ENCODE measurements at regions not wholly inside any gene's neighbourhood (a gene's known extent, or its start where the extent isn't known, plus 50 kb on each side); places are given as distances from the start of the nearest gene placed in this dataset.

DNA sequence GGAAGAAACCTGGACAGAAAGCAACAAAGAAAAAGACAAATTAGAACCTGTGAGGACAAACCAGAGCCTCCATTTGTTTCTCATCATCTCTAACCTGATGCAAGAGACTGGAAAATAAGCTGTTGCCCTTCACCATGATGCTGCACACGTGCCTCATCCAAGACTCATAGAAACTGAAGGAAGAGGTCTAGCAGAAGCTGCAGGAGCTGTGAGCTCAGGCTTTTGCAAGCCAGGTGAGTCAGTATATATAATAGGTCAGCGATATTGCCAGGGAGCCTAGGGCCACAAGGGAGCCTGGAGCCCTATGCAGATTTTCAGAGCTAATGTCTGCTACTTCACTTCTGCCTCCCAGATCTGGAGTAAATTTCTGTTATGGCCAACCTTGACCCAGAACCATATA is 163.1 kb downstream of the LNPK start:
- Histone ChIP-seq H3K4me3 (ENCODE audit: low read depth, low read length) (no peak overlapping the region), H3K9me3 (no peaks in the 10 kb centered on the region; the same call in 1 of the 2 replicates), H3K36me3 (ENCODE audit: control insufficient read depth, insufficient read depth, low read length) (no peaks in the 10 kb centered on the region), H3K4me1 (no peaks in the 10 kb centered on the region), H3K27me3 (replicated peaks; ENCODE audit: control insufficient read depth, insufficient read depth, low read length) (no peaks in the 10 kb centered on the region)
- Mint-ChIP-seq H3K9me3 (ENCODE audit: unreplicated experiment) (peaks cover 9% of the 10 kb centered on the region), H3K36me3 (ENCODE audit: insufficient read depth, unreplicated experiment) (no peaks in the 10 kb centered on the region), H3K4me1 (ENCODE audit: low read depth, unreplicated experiment) (no peaks in the 10 kb centered on the region), H3K27me3 (ENCODE audit: insufficient read depth, unreplicated experiment) (peaks cover 9% of the 10 kb centered on the region), H3K27ac (ENCODE audit: unreplicated experiment) (no peak overlapping the region), H3K4me3 (ENCODE audit: unreplicated experiment) (no peak overlapping the region)
- CTCF ChIA-PET, result no interaction called here
- intact Hi-C loops (cut with micrococcal nuclease; ENCODE audit: unreplicated experiment), result no loop called here
- no peak for TF ChIP-seq CTCF (IDR thresholded peaks at IDR 0.05; ENCODE audit: insufficient read depth in 1 of 2, low read depth in 1 of 2, low read length in 1 of 2, severe bottlenecking in 1 of 2, unreplicated experiment in 1 of 2)
- no peak for DNase-seq
- BruUV-seq (replicated peaks), result no TSS peak
- POLR2A ChIA-PET, result no interaction called here

- Mint-ChIP-seq H3K9me3 (ENCODE audit: unreplicated experiment) (peaks cover 9% of the 10 kb centered on the region), H3K27me3 (ENCODE audit: insufficient read depth, unreplicated experiment) (peaks cover 15% of the 10 kb centered on the region), H3K4me3 (ENCODE audit: unreplicated experiment) (no peak overlapping the region), H3K27ac (ENCODE audit: unreplicated experiment) (no peak overlapping the region), H3K36me3 (ENCODE audit: insufficient read depth, unreplicated experiment) (no peaks in the 10 kb centered on the region), H3K4me1 (ENCODE audit: low read depth, unreplicated experiment) (no peaks in the 10 kb centered on the region)
- POLR2A ChIA-PET, result no interaction called here
- no peak for TF ChIP-seq CTCF (IDR thresholded peaks at IDR 0.05; ENCODE audit: insufficient read depth in 1 of 2, low read depth in 1 of 2, low read length in 1 of 2, severe bottlenecking in 1 of 2, unreplicated experiment in 1 of 2)
- no peaks in the 10 kb centered on the region for H3K4me1 ChIP-seq
- no peaks in the 10 kb centered on the region for H3K36me3 ChIP-seq (ENCODE audit: control insufficient read depth, insufficient read depth, low read length)
- intact Hi-C loops (cut with micrococcal nuclease; ENCODE audit: unreplicated experiment), result no loop called here
- CTCF ChIA-PET, result no interaction called here
- BruUV-seq (replicated peaks), result no TSS peak
- no peaks in the 10 kb centered on the region for H3K27me3 ChIP-seq (replicated peaks; ENCODE audit: control insufficient read depth, insufficient read depth, low read length)
- DNase-seq, result no peak
- no peaks in the 10 kb centered on the region; the same call in 1 of the 2 replicates for H3K9me3 ChIP-seq
- H3K4me3 ChIP-seq (ENCODE audit: low read depth, low read length), result no peak overlapping the region
These were observed 165.0 kb downstream of the LNPK start for GRCh38 chr2:175837046-175837445.

DNA sequence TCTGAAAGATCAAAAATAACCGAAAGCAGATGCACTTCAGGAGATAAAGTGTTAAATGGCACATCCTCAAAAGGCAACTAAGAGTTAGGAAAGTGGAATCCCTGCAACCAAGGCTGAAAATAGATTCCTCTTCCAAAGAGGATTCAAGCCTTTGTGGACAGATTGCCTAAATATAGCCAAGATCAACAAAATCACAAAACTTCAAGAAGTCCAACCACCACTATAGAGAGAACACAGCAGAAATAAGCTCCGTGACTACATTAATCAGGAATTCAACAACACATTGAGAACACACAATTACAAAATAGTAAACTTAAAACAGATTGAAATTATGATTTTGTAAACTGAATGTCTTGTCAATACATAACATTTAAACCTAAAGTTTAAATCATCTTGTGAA is 165.7 kb downstream of the LNPK start:
- H3K4me3 ChIP-seq (ENCODE audit: low read depth, low read length), result no peak overlapping the region
- no peaks in the 10 kb centered on the region; the same call in 1 of the 2 replicates for H3K9me3 ChIP-seq
- peaks cover 16% of the 10 kb centered on the region for H3K27me3 Mint-ChIP-seq (ENCODE audit: insufficient read depth, unreplicated experiment)
- intact Hi-C loops (cut with micrococcal nuclease; ENCODE audit: unreplicated experiment), result no loop called here
- H3K36me3 ChIP-seq (ENCODE audit: control insufficient read depth, insufficient read depth, low read length), result no peaks in the 10 kb centered on the region
- no peak overlapping the region for H3K4me3 Mint-ChIP-seq (ENCODE audit: unreplicated experiment)
- ChIA-PET POLR2A (no interaction called here), CTCF (no interaction called here)
- DNase-seq, result no peak
- H3K4me1 Mint-ChIP-seq (ENCODE audit: low read depth, unreplicated experiment), result no peaks in the 10 kb centered on the region
- no peaks in the 10 kb centered on the region for H3K27me3 ChIP-seq (replicated peaks; ENCODE audit: control insufficient read depth, insufficient read depth, low read length)
- BruUV-seq (replicated peaks), result no TSS peak
- TF ChIP-seq CTCF (IDR thresholded peaks at IDR 0.05; ENCODE audit: insufficient read depth in 1 of 2, low read depth in 1 of 2, low read length in 1 of 2, severe bottlenecking in 1 of 2, unreplicated experiment in 1 of 2), result no peak
- H3K27ac Mint-ChIP-seq (ENCODE audit: unreplicated experiment), result no peak overlapping the region
- peaks cover 9% of the 10 kb centered on the region for H3K9me3 Mint-ChIP-seq (ENCODE audit: unreplicated experiment)
- no peaks in the 10 kb centered on the region for H3K4me1 ChIP-seq
- H3K36me3 Mint-ChIP-seq (ENCODE audit: insufficient read depth, unreplicated experiment), result no peaks in the 10 kb centered on the region

All from Caco-2 (cell line).